A673 (cell line): ENCODE measurements at regions not wholly inside any gene's neighbourhood (a gene's known extent, or its start where the extent isn't known, plus 50 kb on each side); places are given as distances from the start of the nearest gene placed in this dataset.

ENCODE experiments used
- BruUV-seq: library from RNA; stranded (reverse); fragments of 400-500 nt; replicated peaks from 2 replicates; lab custom pipeline; 2021; lab: Mats Ljungman, UMichigan
- CTCF ChIA-PET: fragments of 300-600 bp; sonication (Branson Sonifier 250); formaldehyde crosslinking; loops from one replicate; lab custom pipeline; 2022; ENCODE audit warnings: antibody characterized with exemption; lab: Charles Lee
- POLR2A ChIA-PET: fragments of 300-600 bp; sonication (Branson Sonifier 250); formaldehyde crosslinking; loops from one replicate; lab custom pipeline; 2022; ENCODE audit warnings: antibody characterized with exemption; ENCODE audit not compliant: low non-redundant PET; lab: Charles Lee
- DNase-seq: peaks from one replicate; pipeline ENCODE4 v3.0.0-alpha.2; 2015; ENCODE audit warnings: low spot score
- H3K27ac ChIP-seq: fragments of 200-600 bp; sonication (generic); 2 replicates; pipeline ENCODE4 v1.5.1; 2016; ENCODE audit warnings: mixed run types, low read depth, mild to moderate bottlenecking, mixed read lengths, antibody characterized with exemption, low read length; ENCODE audit not compliant: poor library complexity, severe bottlenecking
- H3K27me3 ChIP-seq: fragments of 200-600 bp; sonication (generic); replicated peaks from 2 replicates; pipeline ENCODE4 v1.6.1; 2017; ENCODE audit warnings: mixed run types, low read depth, mild to moderate bottlenecking, mixed read lengths, antibody characterized with exemption, low read length; ENCODE audit not compliant: insufficient read depth, poor library complexity
- H3K36me3 ChIP-seq: fragments of 200-600 bp; sonication (generic); 2 replicates; pipeline ENCODE4 v1.6.1; 2016; ENCODE audit warnings: mixed run types, mild to moderate bottlenecking, mixed read lengths, antibody characterized with exemption, low read length; ENCODE audit not compliant: insufficient read depth, poor library complexity, severe bottlenecking
- H3K4me1 ChIP-seq: fragments of 200-600 bp; sonication (generic); 2 replicates; pipeline ENCODE4 v1.6.1; 2017; ENCODE audit warnings: mixed run types, mild to moderate bottlenecking, mixed read lengths, antibody characterized with exemption, low read length; ENCODE audit not compliant: insufficient read depth, poor library complexity, severe bottlenecking
- H3K4me3 ChIP-seq: fragments of 200-600 bp; sonication (generic); 2 replicates; pipeline ENCODE4 v1.5.1; 2016; ENCODE audit warnings: low read depth, mixed run types, mild to moderate bottlenecking, mixed read lengths, low read length; ENCODE audit not compliant: poor library complexity, severe bottlenecking
- H3K9me3 ChIP-seq: fragments of 200-600 bp; sonication (generic); 2 replicates; pipeline ENCODE4 v1.6.1; 2016; ENCODE audit warnings: mixed run types, low read depth, mild to moderate bottlenecking, mixed read lengths, antibody characterized with exemption, low read length; ENCODE audit not compliant: poor library complexity, severe bottlenecking
- EZH2 ChIP-seq: fragments of 200-600 bp; sonication (generic); IDR thresholded peaks from 2 replicates; pipeline ENCODE4 v1.6.1; 2017; ENCODE audit warnings: borderline replicate concordance, low read depth, mild to moderate bottlenecking, mixed read lengths, antibody characterized with exemption, low read length; ENCODE audit not compliant: poor library complexity, severe bottlenecking
- intact Hi-C: fragments of 100-400 bp; cut with micrococcal nuclease; formaldehyde crosslinking; loops from one replicate; pipeline ENCODE4 v1.10.0; 2022; ENCODE audit not compliant: unreplicated experiment
- TF ChIP-seq, protein P1 (sequence below): fragments of 300-800, 200-600 bp; sonication (generic); conservative IDR thresholded peaks from 2 replicates; pipeline ENCODE4 v1.5.1; 2017; ENCODE audit warnings: low read depth, mild to moderate bottlenecking, antibody characterized with exemption, low read length, moderate library complexity, mixed read lengths

DNA sequence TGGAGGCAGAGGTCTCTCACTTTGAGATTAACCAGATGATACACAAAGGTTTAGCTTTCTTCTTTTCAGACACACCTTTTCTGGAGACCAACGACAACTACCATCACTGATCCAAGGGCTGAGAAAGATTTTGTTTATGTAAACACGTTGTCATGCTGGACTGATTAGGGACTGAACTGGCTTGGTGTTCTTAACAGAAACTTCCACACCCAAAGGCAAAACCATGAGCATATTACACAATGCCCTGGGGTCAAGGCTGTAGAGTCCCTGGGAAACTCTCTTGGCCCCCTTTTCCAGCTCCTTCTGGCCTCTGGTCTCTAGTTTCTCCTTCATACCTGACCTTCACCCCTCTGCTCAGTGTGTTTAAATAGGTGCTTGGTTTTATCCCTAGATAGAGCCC lies 447.0 kb upstream of the TCF4 start:
- Histone ChIP-seq H3K27ac (no peak overlapping the region), H3K9me3 (no peaks in the 10 kb centered on the region), H3K27me3 (no peaks in the 10 kb centered on the region), H3K36me3 (no peaks in the 10 kb centered on the region), H3K4me3 (no peak overlapping the region), H3K4me1 (no peaks in the 10 kb centered on the region)
- intact Hi-C loops = no loop called here
- POLR2A ChIA-PET = no interaction called here
- CTCF ChIA-PET = no interaction called here
- no peak for DNase-seq
- TF ChIP-seq, protein P1, sequence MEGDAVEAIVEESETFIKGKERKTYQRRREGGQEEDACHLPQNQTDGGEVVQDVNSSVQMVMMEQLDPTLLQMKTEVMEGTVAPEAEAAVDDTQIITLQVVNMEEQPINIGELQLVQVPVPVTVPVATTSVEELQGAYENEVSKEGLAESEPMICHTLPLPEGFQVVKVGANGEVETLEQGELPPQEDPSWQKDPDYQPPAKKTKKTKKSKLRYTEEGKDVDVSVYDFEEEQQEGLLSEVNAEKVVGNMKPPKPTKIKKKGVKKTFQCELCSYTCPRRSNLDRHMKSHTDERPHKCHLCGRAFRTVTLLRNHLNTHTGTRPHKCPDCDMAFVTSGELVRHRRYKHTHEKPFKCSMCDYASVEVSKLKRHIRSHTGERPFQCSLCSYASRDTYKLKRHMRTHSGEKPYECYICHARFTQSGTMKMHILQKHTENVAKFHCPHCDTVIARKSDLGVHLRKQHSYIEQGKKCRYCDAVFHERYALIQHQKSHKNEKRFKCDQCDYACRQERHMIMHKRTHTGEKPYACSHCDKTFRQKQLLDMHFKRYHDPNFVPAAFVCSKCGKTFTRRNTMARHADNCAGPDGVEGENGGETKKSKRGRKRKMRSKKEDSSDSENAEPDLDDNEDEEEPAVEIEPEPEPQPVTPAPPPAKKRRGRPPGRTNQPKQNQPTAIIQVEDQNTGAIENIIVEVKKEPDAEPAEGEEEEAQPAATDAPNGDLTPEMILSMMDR = no peak
- no peak for TF ChIP-seq EZH2
- no TSS peak for BruUV-seq

DNA sequence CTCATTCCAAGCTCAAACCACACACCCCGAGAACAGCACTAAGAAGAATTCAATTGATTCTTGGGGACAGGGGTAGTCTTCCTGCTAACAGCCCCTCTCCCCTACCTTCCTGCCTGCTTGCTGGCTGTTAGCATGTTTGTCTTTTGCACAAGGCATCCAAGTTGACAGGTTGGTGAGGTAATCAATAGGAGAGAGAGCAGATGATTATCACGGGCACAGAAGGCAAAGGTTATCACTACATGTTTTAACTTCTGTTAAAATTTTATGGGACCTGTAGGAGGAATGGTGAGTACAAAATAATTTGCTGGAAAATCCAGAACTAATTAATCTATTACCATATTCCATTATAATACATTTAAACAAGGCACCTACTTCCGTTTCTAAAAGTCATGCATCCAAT lies 442.1 kb upstream of the TCF4 start:
- POLR2A ChIA-PET = no interaction called here
- no peaks in the 10 kb centered on the region for H3K9me3 ChIP-seq
- no peaks in the 10 kb centered on the region for H3K4me1 ChIP-seq
- intact Hi-C loops = no loop called here
- DNase-seq = no peak
- no peak overlapping the region for H3K27ac ChIP-seq
- no peaks in the 10 kb centered on the region for H3K27me3 ChIP-seq
- H3K4me3 ChIP-seq = no peak overlapping the region
- BruUV-seq = no TSS peak
- CTCF ChIA-PET = no interaction called here
- no peaks in the 10 kb centered on the region for H3K36me3 ChIP-seq
- TF ChIP-seq, protein P1 = no peak
- TF ChIP-seq EZH2 = no peak

DNA sequence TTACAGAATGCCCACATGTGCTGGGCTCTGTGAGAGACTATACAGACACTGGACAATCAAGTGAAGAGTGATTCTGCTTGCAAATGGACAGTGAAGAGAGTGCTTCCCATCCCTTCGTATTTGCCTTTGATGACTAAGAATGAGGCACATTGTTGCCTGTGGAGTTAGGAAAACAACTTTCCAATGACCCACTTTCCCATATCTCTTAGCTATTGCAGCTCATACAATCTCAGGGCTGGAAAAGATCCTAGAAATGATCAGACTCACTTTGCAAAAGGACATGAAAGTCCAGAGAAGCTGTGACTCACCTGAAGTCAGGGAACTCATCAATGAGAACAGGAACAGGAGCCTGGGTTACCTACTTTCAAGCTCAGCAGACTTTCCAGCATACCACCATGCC lies 440.5 kb upstream of the TCF4 start:
- H3K27me3 ChIP-seq = no peaks in the 10 kb centered on the region
- TF ChIP-seq, protein P1 = no peak
- TF ChIP-seq EZH2 = no peak
- H3K27ac ChIP-seq = no peak overlapping the region
- ChIA-PET CTCF (no interaction called here), POLR2A (no interaction called here)
- no peaks in the 10 kb centered on the region for H3K9me3 ChIP-seq
- no peaks in the 10 kb centered on the region for H3K36me3 ChIP-seq
- no peak overlapping the region for H3K4me3 ChIP-seq
- BruUV-seq = no TSS peak
- intact Hi-C loops = loop anchor here (5.0 kb wide), 1 partner anchor 91 kb away; no protein-coding TSS in a partner anchor
- DNase-seq = no peak
- no peaks in the 10 kb centered on the region for H3K4me1 ChIP-seq
